H9 (cell line): ENCODE measurements at regions not wholly inside any gene's neighbourhood (a gene's known extent, or its start where the extent isn't known, plus 50 kb on each side); places are given as distances from the start of the nearest gene placed in this dataset.

Source experiments
- DNase-seq: peaks from one replicate; pipeline ENCODE4 v3.0.0-alpha.2; 2017
- H2AFZ ChIP-seq: one replicate; pipeline ENCODE4 v1.6.1; 2013; ENCODE audit warnings: mild to moderate bottlenecking, low read length, control low read depth, moderate library complexity
- H2AK5ac ChIP-seq: 2 replicates; pipeline ENCODE4 v1.6.1; 2013; ENCODE audit warnings: low read length, control low read depth, mixed read lengths; ENCODE audit not compliant: insufficient read length
- H2BK120ac ChIP-seq: one replicate; pipeline ENCODE4 v1.6.1; 2013; ENCODE audit warnings: low read depth, mild to moderate bottlenecking, low read length, control low read depth, inconsistent platforms; ENCODE audit not compliant: poor library complexity, severe bottlenecking
- H2BK12ac ChIP-seq: 2 replicates; pipeline ENCODE4 v1.6.1; 2013; ENCODE audit warnings: low read length, control low read depth, mixed read lengths, low read depth; ENCODE audit not compliant: insufficient read length
- H2BK15ac ChIP-seq: 2 replicates; pipeline ENCODE4 v1.6.1; 2013; ENCODE audit warnings: low read depth, low read length, control low read depth
- H2BK20ac ChIP-seq: one replicate; pipeline ENCODE4 v1.6.1; 2013; ENCODE audit warnings: low read depth, mild to moderate bottlenecking, low read length, control low read depth, inconsistent platforms; ENCODE audit not compliant: poor library complexity, severe bottlenecking
- H2BK5ac ChIP-seq: 2 replicates; pipeline ENCODE4 v1.6.1; 2013; ENCODE audit warnings: low read length, control low read depth, mixed read lengths; ENCODE audit not compliant: insufficient read length
- H3K14ac ChIP-seq: 2 replicates; pipeline ENCODE4 v1.6.1; 2013; ENCODE audit warnings: low read length, control low read depth; ENCODE audit not compliant: insufficient read depth
- H3K18ac ChIP-seq: 2 replicates; pipeline ENCODE4 v1.6.1; 2013; ENCODE audit warnings: low read depth, mild to moderate bottlenecking, mixed read lengths, low read length, control low read depth; ENCODE audit not compliant: insufficient read length
- H3K23ac ChIP-seq: 2 replicates; pipeline ENCODE4 v1.6.1; 2013; ENCODE audit warnings: low read length, control low read depth, mixed read lengths, low read depth; ENCODE audit not compliant: insufficient read length
- H3K23me2 ChIP-seq: 2 replicates; pipeline ENCODE4 v1.6.1; 2013; ENCODE audit warnings: low read depth, mild to moderate bottlenecking, mixed read lengths, low read length, control low read depth; ENCODE audit not compliant: insufficient read length, poor library complexity, severe bottlenecking
- H3K27ac ChIP-seq: 2 replicates; pipeline ENCODE4 v1.5.1; 2013; ENCODE audit warnings: low read length, control low read depth, mixed read lengths, low read depth; ENCODE audit not compliant: insufficient read length
- H3K27me3 ChIP-seq: 2 replicates; pipeline ENCODE4 v1.6.1; 2013; ENCODE audit warnings: low read length, control low read depth, inconsistent platforms; ENCODE audit not compliant: insufficient read depth
- H3K4ac ChIP-seq: 2 replicates; pipeline ENCODE4 v1.6.1; 2013; ENCODE audit warnings: low read depth, mild to moderate bottlenecking, control low read depth, inconsistent platforms, low read length, moderate library complexity
- H3K4me1 ChIP-seq: 2 replicates; pipeline ENCODE4 v1.6.1; 2013; ENCODE audit warnings: low read length, control low read depth, inconsistent platforms; ENCODE audit not compliant: insufficient read depth
- H3K4me2 ChIP-seq: 2 replicates; pipeline ENCODE4 v1.6.1; 2013; ENCODE audit warnings: low read length, control low read depth, mixed read lengths; ENCODE audit not compliant: insufficient read length, insufficient read depth
- H3K56ac ChIP-seq: 2 replicates; pipeline ENCODE4 v1.6.1; 2013; ENCODE audit warnings: low read depth, mild to moderate bottlenecking, mixed read lengths, low read length, control low read depth; ENCODE audit not compliant: insufficient read length
- H3K79me1 ChIP-seq: 2 replicates; pipeline ENCODE4 v1.6.1; 2013; ENCODE audit warnings: low read depth, mild to moderate bottlenecking, moderate library complexity, low read length, control low read depth, inconsistent platforms; ENCODE audit not compliant: insufficient read depth, poor library complexity, severe bottlenecking
- H3K79me2 ChIP-seq: 2 replicates; pipeline ENCODE4 v1.6.1; 2013; ENCODE audit warnings: low read length, control low read depth, inconsistent platforms; ENCODE audit not compliant: insufficient read depth
- H3K9ac ChIP-seq: 2 replicates; pipeline ENCODE4 v1.6.1; 2013; ENCODE audit warnings: low read length, control low read depth, mixed read lengths; ENCODE audit not compliant: insufficient read length; ENCODE audit errors: extremely low read depth
- H3K9me3 ChIP-seq: one replicate; pipeline ENCODE4 v1.6.1; 2013; ENCODE audit warnings: low read depth, low read length, inconsistent platforms; ENCODE audit not compliant: control insufficient read depth
- H3T11ph ChIP-seq: one replicate; pipeline ENCODE4 v1.6.1; 2013; ENCODE audit warnings: mild to moderate bottlenecking, low read length, control low read depth, inconsistent platforms
- H4K20me1 ChIP-seq: one replicate; pipeline ENCODE4 v1.6.1; 2013; ENCODE audit not compliant: control insufficient read depth, insufficient read length, insufficient read depth
- H4K5ac ChIP-seq: 2 replicates; pipeline ENCODE4 v1.6.1; 2013; ENCODE audit warnings: low read depth, mild to moderate bottlenecking, mixed read lengths, low read length, control low read depth; ENCODE audit not compliant: insufficient read length
- H4K8ac ChIP-seq: replicated peaks from 2 replicates; pipeline ENCODE4 v1.6.1; 2013; ENCODE audit warnings: low read length, control low read depth, mixed read lengths, low read depth; ENCODE audit not compliant: insufficient read length
- H4K91ac ChIP-seq: 2 replicates; pipeline ENCODE4 v1.6.1; 2013; ENCODE audit warnings: low read depth, mild to moderate bottlenecking, moderate library complexity, mixed read lengths, low read length, control low read depth; ENCODE audit not compliant: insufficient read length
- H3K27ac Mint-ChIP-seq, 3 experiments: 2 replicates in 2 of 3; 3 replicates in 1 of 3; pipeline ENCODE4 v1.8.0; 2020 to 2021; ENCODE audit warnings: mixed read lengths in 3 of 3, mild to moderate bottlenecking in 1 of 3, moderate library complexity in 1 of 3
- H3K27me3 Mint-ChIP-seq: 2 replicates; pipeline ENCODE4 v1.8.0; 2021; ENCODE audit warnings: low read depth, mild to moderate bottlenecking, moderate library complexity, mixed read lengths
- H3K36me3 Mint-ChIP-seq, 3 experiments: 2 replicates in 2 of 3; 3 replicates in 1 of 3; pipeline ENCODE4 v1.8.0; 2020 to 2021; ENCODE audit warnings: low read depth in 3 of 3, mixed read lengths in 3 of 3; ENCODE audit not compliant: insufficient read depth in 1 of 3
- H3K4me1 Mint-ChIP-seq, 2 experiments: 2 replicates each; pipeline ENCODE4 v1.8.0; 2020; ENCODE audit warnings: mixed read lengths in 2 of 2
- H3K4me3 Mint-ChIP-seq, 2 experiments: 2 replicates in 1 of 2; 3 replicates in 1 of 2; pipeline ENCODE4 v1.8.0; 2020 to 2021; ENCODE audit warnings: mild to moderate bottlenecking in 2 of 2, mixed read lengths in 2 of 2, moderate library complexity in 1 of 2
- H3K9me3 Mint-ChIP-seq, 2 experiments: 2 replicates in 1 of 2; 3 replicates in 1 of 2; pipeline ENCODE4 v1.8.0; 2020; ENCODE audit warnings: mild to moderate bottlenecking in 2 of 2, mixed read lengths in 2 of 2, moderate library complexity in 1 of 2
- WGBS: extraction: QIAGEN DNeasy Blood & Tissue Kit; methylation state at CpG from one replicate; pipeline ENCODE4 v1.1.7; 2013; ENCODE audit warnings: missing lambda C conversion rate, low lambda C conversion rate, mixed read lengths; ENCODE audit not compliant: insufficient read length; ENCODE audit errors: extremely low coverage; 5-methylcytosine and 5-hydroxymethylcytosine counted together
- TF ChIP-seq, protein P1 (sequence below): fragments of 200-600 bp; sonication (generic); conservative IDR thresholded peaks from 3 replicates; pipeline ENCODE4 v1.8.0; 2021; ENCODE audit warnings: antibody characterized with exemption, mild to moderate bottlenecking

DNA sequence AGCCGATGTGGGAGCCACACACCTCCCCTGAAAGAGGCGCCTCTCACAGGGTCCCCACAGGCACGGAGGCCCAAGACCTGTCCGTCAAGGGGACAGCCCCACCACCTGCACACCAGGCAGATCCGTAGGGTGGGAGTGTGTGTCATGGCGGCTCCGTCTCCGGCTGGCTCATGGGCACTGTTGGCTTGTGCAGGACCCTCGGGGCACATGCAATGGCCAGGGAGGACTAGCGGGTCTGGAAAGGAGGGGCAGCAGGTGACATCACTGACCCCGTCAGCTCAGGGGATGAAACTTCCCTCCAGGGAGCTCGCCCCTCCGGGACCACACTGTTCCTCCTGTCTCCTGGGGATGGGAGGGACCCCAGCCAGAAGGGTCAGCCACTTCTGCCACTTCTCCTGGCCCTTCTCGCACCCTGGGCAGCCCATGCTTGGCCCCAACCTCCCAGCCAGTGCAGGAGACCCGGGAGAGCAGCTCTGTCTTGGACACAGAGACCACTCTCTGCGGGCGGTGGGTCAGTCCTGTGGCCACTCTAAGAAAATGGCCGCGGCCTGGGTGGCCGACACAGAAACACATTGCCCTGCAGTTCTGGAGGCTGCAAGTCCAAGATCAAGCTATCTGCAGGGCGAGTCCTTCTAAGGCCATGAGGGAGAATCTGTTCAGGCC lies 75.1 kb upstream of the TWIST2 start:
- H4K5ac ChIP-seq = no peak overlapping the region
- H3K27me3 ChIP-seq = no peaks in the 10 kb centered on the region; the same call in 1 of the 2 replicates
- H3K4me1 ChIP-seq = no peaks in the 10 kb centered on the region
- TF ChIP-seq, protein P1, sequence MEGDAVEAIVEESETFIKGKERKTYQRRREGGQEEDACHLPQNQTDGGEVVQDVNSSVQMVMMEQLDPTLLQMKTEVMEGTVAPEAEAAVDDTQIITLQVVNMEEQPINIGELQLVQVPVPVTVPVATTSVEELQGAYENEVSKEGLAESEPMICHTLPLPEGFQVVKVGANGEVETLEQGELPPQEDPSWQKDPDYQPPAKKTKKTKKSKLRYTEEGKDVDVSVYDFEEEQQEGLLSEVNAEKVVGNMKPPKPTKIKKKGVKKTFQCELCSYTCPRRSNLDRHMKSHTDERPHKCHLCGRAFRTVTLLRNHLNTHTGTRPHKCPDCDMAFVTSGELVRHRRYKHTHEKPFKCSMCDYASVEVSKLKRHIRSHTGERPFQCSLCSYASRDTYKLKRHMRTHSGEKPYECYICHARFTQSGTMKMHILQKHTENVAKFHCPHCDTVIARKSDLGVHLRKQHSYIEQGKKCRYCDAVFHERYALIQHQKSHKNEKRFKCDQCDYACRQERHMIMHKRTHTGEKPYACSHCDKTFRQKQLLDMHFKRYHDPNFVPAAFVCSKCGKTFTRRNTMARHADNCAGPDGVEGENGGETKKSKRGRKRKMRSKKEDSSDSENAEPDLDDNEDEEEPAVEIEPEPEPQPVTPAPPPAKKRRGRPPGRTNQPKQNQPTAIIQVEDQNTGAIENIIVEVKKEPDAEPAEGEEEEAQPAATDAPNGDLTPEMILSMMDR = no peak
- H3T11ph ChIP-seq = no peak overlapping the region
- H2AK5ac ChIP-seq = no peak overlapping the region
- no peak overlapping the region for H2BK5ac ChIP-seq
- no peaks in the 10 kb centered on the region for H3K23me2 ChIP-seq
- no CpG with 5 or more reads among the region's 21 CpGs for WGBS
- Mint-ChIP-seq H3K4me3 (no peak overlapping the region), H3K27ac (no peak overlapping the region), H3K27me3 (peaks cover 58% of the 10 kb centered on the region), H3K4me1 (peaks cover 5 to 12% of the 10 kb centered on the region in 2 experiments; a peak in 3 of 4 replicates), H3K36me3 (no peaks in the 10 kb centered on the region), H3K9me3 (peaks cover 0 to 3% of the 10 kb centered on the region in 2 experiments; a peak in 2 of 5 replicates)
- H3K23ac ChIP-seq = no peak overlapping the region
- H2BK12ac ChIP-seq = no peak overlapping the region
- H3K79me2 ChIP-seq = no peaks in the 10 kb centered on the region
- DNase-seq = no peak
- H2AFZ ChIP-seq = no peak overlapping the region
- no peak overlapping the region for H3K4me2 ChIP-seq
- no peak overlapping the region for H3K27ac ChIP-seq
- H3K18ac ChIP-seq = no peak overlapping the region
- H4K91ac ChIP-seq = no peak overlapping the region
- no peaks in the 10 kb centered on the region for H3K79me1 ChIP-seq
- no peak overlapping the region for H2BK20ac ChIP-seq
- no peaks in the 10 kb centered on the region for H3K9me3 ChIP-seq
- H3K14ac ChIP-seq = no peak overlapping the region
- H4K8ac ChIP-seq = no peak overlapping the region
- H4K20me1 ChIP-seq = no peaks in the 10 kb centered on the region
- no peak overlapping the region for H3K56ac ChIP-seq
- no peak overlapping the region for H2BK120ac ChIP-seq
- no peak overlapping the region for H2BK15ac ChIP-seq
- H3K9ac ChIP-seq = no peak overlapping the region
- no peak overlapping the region for H3K4ac ChIP-seq
